ENCODE measurements at regions not wholly inside any gene's neighbourhood (a gene's known extent, or its start where the extent isn't known, plus 50 kb on each side); places are given as distances from the start of the nearest gene placed in this dataset.
"Not testable (repeated sequence)": the region's sequence is repeated elsewhere in the genome, so short reads cannot be mapped to it uniquely, and the experiment has no call there.

DNA sequence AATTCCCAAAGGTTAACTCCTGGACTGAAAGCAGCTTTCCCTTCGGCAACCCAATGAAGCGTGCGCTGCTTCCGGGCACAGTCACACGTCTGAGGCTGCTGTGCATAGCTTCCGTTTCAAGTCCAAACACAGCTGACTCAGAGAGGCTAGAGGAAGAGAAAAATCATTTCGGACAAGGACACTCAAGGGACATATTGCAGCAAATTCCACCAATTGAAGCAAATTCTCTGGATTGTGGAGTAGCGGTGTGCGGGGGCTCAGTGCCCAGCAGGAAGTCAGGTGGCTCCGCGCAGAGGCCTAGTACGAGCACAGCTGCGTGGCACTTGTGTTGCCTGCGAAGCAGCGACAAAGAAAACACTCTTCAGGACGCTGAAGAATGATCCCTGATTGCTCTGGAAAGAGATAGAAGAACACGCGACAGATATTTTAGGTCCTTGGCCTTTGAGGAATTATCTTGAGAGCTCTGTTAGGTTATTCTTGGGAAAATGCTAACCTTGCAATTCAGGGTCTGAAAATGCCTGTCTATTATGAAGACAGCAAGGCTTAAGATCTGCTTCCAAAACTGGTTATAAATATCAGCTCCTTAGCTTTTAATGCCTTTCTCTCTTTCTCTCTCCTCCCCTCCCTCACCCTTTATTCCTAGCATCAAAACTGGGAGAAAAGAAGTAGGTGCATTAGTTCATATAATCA is 352.6 kb upstream of the DLGAP1 start:
- no peaks in the 10 kb centered on the region for H3K36me3 Mint-ChIP-seq (ENCODE audit: low read depth)
- H3K9me3 Mint-ChIP-seq = peaks cover 25% of the 10 kb centered on the region
- no peaks in the 10 kb centered on the region for H3K4me1 Mint-ChIP-seq (ENCODE audit: low read depth)
- H3K4me3 Mint-ChIP-seq = no peak overlapping the region
- no peak overlapping the region for H3K27ac Mint-ChIP-seq
- H3K27me3 Mint-ChIP-seq (ENCODE audit: low read depth) = no peaks in the 10 kb centered on the region

DNA sequence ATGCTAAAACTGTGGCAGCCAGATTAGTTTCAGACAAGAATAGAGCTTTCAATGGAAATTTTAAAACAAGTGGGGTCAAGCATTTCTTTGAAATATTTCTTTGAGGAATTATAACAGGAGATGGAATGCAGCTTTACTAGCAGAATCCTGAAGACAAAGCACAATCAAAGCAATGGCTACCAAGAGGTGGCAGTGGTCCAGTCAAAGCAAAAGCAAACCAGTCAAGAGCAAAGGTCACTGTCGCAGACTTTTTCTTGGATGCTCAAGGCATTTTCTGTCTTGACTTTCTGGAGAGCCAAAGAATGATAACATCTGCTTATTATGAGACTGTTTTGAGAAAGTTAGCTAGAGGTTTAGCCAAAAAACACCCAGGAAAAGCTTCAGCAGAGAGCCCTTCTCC is 351.2 kb upstream of the DLGAP1 start:
- Mint-ChIP-seq H3K27ac (no peak overlapping the region), H3K27me3 (ENCODE audit: low read depth) (no peaks in the 10 kb centered on the region), H3K9me3 (peaks cover 22% of the 10 kb centered on the region)

DNA sequence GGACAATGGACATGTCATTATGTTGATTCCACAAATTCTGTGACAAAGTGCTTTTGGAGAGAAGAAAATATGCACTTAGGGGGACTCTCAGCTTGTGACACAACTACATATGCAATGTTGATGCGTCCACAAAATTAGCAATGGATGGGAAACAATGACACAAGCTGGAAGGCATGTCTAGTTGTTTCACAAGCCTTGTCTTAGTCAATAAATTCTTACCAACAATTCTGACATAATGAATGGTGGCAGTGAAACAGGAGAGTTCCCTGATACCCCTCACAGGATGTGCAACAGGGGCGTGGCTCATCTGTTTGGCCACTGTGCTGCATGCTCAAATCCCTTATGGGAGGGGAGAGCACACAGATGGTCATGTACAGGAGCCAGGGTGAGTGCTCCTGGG is 347.2 kb upstream of the DLGAP1 start:
- H3K4me3 Mint-ChIP-seq = no peak overlapping the region
- no peak overlapping the region for H3K27ac Mint-ChIP-seq
- H3K4me1 Mint-ChIP-seq (ENCODE audit: low read depth) = no peaks in the 10 kb centered on the region
- H3K36me3 Mint-ChIP-seq (ENCODE audit: low read depth) = no peaks in the 10 kb centered on the region
- no peaks in the 10 kb centered on the region for H3K27me3 Mint-ChIP-seq (ENCODE audit: low read depth)
- peaks cover 28% of the 10 kb centered on the region for H3K9me3 Mint-ChIP-seq

More for the DNA sequence above, 351.2 kb upstream of the DLGAP1 start:
- H3K4me1 Mint-ChIP-seq (ENCODE audit: low read depth) = no peaks in the 10 kb centered on the region
- H3K36me3 Mint-ChIP-seq (ENCODE audit: low read depth) = no peaks in the 10 kb centered on the region
- no peak overlapping the region for H3K4me3 Mint-ChIP-seq

DNA sequence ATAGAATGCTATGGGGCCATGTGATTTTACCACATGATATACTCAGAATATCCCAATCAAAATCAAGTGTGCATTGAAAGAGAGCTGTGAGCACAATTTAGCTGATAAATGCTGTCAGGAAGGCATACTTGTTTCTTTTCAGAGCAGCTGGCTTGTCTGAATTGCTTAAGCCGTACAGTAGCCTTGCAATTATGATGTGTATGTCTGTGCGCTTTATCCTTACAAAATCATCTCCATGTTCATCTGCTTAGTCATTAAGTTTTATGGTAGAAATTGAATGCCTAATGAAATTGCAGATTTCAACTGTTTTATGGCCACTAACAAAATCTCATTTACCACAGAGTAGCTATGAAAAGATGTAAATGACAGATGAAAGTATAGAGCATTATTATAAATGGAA is 346.0 kb upstream of the DLGAP1 start:
- Mint-ChIP-seq H3K4me1 (ENCODE audit: low read depth) (no peaks in the 10 kb centered on the region), H3K36me3 (ENCODE audit: low read depth) (no peaks in the 10 kb centered on the region)

DNA sequence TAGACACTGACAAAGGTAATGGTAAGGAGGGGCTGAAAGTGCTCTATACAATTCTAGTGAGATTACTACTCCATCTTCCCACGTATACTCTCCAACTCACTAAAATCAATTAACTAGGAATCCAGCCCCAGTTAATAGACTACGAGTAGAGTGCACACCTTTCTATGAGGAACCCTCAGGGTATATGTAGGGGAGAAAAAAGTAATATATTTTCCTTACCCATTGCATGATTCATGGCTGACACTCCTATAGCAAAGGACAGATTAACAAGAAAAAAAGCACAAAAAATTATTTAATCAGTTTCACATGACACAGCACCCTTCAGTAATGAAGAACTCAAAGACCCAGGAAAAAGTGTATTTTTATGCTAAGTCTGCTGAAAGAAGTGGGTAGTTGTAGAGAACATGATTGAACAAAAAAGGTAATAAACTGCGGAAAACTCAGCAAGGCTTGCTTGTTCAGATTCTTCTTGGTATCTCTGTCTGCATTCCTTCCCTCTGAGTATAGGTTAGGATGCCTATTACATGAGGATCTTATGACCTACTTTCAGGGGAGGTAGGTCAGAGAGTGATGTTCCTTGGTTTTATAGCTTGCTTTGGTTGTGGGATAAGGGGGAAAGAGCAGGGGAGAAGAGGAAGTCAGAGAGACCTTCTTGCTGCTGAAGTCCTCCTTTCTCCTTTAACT is 342.0 kb upstream of the DLGAP1 start:
- Mint-ChIP-seq H3K9me3 (peaks cover 20% of the 10 kb centered on the region), H3K27ac (no peak overlapping the region), H3K4me1 (ENCODE audit: low read depth) (no peaks in the 10 kb centered on the region), H3K27me3 (ENCODE audit: low read depth) (no peaks in the 10 kb centered on the region), H3K4me3 (no peak overlapping the region), H3K36me3 (ENCODE audit: low read depth) (no peaks in the 10 kb centered on the region)

More for the DNA sequence above, 346.0 kb upstream of the DLGAP1 start:
- Mint-ChIP-seq H3K4me3 (no peak overlapping the region), H3K27me3 (ENCODE audit: low read depth) (no peaks in the 10 kb centered on the region), H3K27ac (no peak overlapping the region), H3K9me3 (peaks cover 26% of the 10 kb centered on the region)

DNA sequence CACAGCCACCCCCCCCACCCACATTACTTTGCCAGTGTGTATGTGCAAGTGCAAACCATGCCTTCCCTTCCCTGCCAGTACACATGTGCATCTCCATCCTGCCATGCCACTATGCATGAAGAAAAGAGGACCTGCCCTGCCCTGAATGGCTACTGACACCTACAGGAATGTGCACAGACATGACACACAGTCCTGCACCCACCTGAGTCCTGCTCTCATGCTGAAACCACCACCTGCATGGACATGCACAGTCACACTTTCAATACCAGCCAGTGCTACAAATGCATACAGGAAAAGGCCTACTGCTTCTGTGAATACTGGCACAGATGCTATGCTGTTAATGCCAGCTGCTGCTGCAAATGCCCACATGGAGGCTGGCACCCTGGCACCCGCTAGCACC is 334.4 kb upstream of the DLGAP1 start:
- H3K4me1 Mint-ChIP-seq (ENCODE audit: low read depth) = no peaks in the 10 kb centered on the region
- no peak overlapping the region for H3K27ac Mint-ChIP-seq
- H3K4me3 Mint-ChIP-seq = no peak overlapping the region
- no peaks in the 10 kb centered on the region for H3K27me3 Mint-ChIP-seq (ENCODE audit: low read depth)
- peaks cover 25% of the 10 kb centered on the region for H3K9me3 Mint-ChIP-seq
- no peaks in the 10 kb centered on the region for H3K36me3 Mint-ChIP-seq (ENCODE audit: low read depth)

DNA sequence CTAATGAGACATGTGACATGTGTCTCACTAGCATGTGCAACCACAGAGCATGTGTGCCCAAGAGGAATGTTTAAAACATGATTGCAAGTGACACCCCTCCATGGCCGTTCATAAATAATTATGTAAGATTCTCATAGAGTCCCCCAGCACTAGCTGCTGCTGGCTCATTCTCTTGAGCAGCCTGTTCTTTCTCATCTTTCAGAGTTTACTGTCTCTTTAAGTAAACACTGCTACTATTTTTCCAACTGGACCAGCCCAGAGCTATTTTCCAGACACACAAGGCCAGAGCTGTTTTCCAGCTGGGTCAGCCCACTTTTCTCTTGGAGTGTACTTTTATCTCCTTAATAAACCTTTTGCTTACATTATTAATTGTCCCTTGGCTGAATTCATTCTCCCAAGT is 326.8 kb upstream of the DLGAP1 start:
- no peak overlapping the region for H3K27ac Mint-ChIP-seq
- peaks cover 13% of the 10 kb centered on the region for H3K9me3 Mint-ChIP-seq
- no peaks in the 10 kb centered on the region for H3K4me1 Mint-ChIP-seq (ENCODE audit: low read depth)
- H3K27me3 Mint-ChIP-seq (ENCODE audit: low read depth) = no peaks in the 10 kb centered on the region
- no peak overlapping the region for H3K4me3 Mint-ChIP-seq
- H3K36me3 Mint-ChIP-seq (ENCODE audit: low read depth) = no peaks in the 10 kb centered on the region

DNA sequence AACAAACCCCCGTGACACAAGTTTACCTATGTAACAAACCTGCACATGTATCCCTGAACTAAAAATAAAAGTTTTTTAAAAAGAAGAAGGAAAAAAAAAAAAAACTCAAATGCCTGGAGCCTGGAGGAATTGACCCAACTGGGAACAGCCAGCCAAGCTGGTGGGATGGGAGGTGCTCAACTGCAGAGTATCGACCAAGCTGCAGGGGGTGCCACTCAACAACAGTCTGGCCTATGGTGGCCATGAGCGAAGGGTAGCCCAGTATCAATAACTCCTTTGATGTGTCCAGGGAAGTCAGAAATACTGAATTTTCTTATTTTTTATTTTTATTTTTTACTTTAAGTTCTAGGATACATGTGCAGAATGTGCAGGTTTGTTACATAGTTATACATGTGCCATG is 310.3 kb upstream of the DLGAP1 start:
- Mint-ChIP-seq H3K4me3 (no peak overlapping the region), H3K27me3 (ENCODE audit: low read depth) (no peaks in the 10 kb centered on the region), H3K4me1 (ENCODE audit: low read depth) (no peaks in the 10 kb centered on the region), H3K9me3 (peaks cover 20% of the 10 kb centered on the region), H3K36me3 (ENCODE audit: low read depth) (no peaks in the 10 kb centered on the region), H3K27ac (no peak overlapping the region)

DNA sequence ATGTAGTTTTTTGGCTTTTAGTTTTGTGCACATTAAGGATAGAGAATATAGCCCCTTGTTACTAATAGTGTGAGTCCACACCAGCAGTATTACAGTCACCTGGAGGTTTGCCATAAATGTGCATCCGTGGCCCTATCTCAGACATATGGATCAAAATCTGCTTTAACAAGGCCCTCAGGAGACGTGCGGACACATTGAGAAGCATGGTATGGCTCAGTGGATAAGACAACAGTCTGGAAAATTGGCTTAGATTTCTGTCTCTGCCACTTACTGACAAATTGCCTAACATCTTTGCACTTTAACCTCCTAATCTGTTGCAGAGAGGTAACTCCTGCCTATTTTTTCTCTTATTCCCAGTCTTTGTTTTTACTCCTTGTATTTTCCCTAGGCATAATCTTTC is 307.2 kb upstream of the DLGAP1 start:
- Mint-ChIP-seq H3K9me3 (peaks cover 4% of the 10 kb centered on the region), H3K36me3 (ENCODE audit: low read depth) (no peaks in the 10 kb centered on the region), H3K4me1 (ENCODE audit: low read depth) (no peaks in the 10 kb centered on the region), H3K4me3 (no peak overlapping the region), H3K27ac (no peak overlapping the region), H3K27me3 (ENCODE audit: low read depth) (no peaks in the 10 kb centered on the region)

DNA sequence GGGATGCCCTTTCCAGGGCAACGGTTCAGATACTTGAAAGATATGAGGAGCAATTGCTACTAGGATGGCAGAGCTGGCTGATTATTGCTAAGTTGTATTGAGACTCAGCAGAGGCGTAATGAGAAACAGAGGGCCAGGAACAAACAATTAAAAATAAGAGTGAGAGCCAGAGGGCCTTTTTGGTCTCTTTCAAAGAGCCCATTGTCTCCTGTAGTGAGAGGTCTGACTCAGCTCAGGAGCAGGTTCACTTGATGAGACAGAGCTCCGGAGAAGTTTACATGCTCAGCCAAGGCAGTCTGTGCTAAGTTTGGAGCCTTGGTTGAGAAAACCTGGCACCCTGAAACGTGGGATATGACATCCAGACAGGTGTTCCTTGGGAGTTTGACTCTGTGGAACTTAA is 303.9 kb upstream of the DLGAP1 start:
- H3K27me3 Mint-ChIP-seq (ENCODE audit: low read depth) = no peaks in the 10 kb centered on the region
- H3K4me3 Mint-ChIP-seq = no peak overlapping the region
- no peak overlapping the region for H3K27ac Mint-ChIP-seq
- no peaks in the 10 kb centered on the region for H3K36me3 Mint-ChIP-seq (ENCODE audit: low read depth)
- H3K4me1 Mint-ChIP-seq (ENCODE audit: low read depth) = no peaks in the 10 kb centered on the region
- peaks cover 7% of the 10 kb centered on the region for H3K9me3 Mint-ChIP-seq

DNA sequence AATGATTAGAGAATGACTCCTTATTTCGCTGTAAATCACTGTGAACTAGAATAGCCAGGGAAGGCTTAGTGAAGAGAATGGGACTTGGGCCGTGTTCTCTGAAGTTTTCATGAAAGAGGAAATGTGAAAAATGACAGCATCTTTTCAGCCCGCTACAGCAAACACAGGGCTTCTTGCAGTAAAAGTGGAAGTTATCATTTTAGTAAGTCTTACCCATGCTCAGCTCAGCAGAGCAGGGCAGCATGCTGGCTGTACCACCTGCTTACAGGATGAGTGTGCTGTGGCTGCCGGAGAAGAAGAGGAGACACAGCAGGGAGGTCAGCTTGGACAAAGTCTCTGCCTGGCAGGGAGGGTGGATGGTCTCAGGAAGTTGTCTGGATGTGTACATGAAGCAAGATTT is 300.7 kb upstream of the DLGAP1 start:
- Mint-ChIP-seq H3K9me3 (peaks cover 18% of the 10 kb centered on the region), H3K36me3 (ENCODE audit: low read depth) (no peaks in the 10 kb centered on the region), H3K4me1 (ENCODE audit: low read depth) (no peaks in the 10 kb centered on the region), H3K27ac (no peak overlapping the region), H3K4me3 (no peak overlapping the region), H3K27me3 (ENCODE audit: low read depth) (no peaks in the 10 kb centered on the region)

DNA sequence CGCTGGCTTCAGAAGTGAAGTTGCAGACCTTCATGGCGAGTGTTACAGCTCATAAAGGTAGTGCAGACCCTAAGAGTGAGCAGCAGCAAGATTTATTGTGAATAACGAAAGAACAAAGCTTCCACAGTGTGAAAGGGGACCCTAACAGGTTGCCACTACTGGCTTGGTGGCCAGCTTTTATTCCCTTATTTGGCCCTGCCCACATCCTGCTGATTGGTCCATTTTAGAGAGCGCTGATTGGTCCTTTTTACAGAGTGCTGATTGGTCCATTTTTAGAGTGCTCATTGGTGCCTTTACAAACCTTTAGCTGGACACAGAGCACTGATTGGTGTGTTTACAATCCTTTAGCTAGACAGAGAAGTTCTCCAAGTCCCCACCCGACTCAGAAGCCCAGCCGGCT is 298.0 kb upstream of the DLGAP1 start:
- H3K27ac Mint-ChIP-seq; H3K36me3 Mint-ChIP-seq (ENCODE audit: low read depth); H3K4me1 Mint-ChIP-seq (ENCODE audit: low read depth); H3K4me3 Mint-ChIP-seq; H3K27me3 Mint-ChIP-seq (ENCODE audit: low read depth): not testable (repeated sequence)
- peaks cover 24% of the 10 kb centered on the region for H3K9me3 Mint-ChIP-seq

DNA sequence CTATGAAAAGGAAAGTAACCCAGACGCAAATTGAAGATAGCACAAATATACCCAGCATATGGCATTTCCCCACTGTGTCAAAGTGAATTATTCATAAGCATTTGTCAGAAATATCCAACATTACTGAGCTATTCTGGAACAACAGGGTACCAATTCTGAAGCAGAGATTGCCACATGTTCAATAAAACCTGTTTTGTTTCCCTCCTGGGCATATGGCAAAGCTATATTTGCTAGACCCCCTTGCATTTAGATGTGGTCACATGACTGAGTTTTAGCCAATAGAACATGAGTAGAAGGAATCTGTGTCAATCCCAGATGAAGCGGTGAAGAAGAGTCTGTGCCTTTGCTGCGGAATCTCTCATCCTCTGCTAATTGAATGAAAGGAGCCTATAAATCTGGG is 296.4 kb upstream of the DLGAP1 start:
- Mint-ChIP-seq H3K4me1 (ENCODE audit: low read depth) (no peaks in the 10 kb centered on the region), H3K4me3 (no peak overlapping the region), H3K9me3 (peaks cover 30% of the 10 kb centered on the region), H3K36me3 (ENCODE audit: low read depth) (no peaks in the 10 kb centered on the region), H3K27ac (no peak overlapping the region), H3K27me3 (ENCODE audit: low read depth) (no peaks in the 10 kb centered on the region)

DNA sequence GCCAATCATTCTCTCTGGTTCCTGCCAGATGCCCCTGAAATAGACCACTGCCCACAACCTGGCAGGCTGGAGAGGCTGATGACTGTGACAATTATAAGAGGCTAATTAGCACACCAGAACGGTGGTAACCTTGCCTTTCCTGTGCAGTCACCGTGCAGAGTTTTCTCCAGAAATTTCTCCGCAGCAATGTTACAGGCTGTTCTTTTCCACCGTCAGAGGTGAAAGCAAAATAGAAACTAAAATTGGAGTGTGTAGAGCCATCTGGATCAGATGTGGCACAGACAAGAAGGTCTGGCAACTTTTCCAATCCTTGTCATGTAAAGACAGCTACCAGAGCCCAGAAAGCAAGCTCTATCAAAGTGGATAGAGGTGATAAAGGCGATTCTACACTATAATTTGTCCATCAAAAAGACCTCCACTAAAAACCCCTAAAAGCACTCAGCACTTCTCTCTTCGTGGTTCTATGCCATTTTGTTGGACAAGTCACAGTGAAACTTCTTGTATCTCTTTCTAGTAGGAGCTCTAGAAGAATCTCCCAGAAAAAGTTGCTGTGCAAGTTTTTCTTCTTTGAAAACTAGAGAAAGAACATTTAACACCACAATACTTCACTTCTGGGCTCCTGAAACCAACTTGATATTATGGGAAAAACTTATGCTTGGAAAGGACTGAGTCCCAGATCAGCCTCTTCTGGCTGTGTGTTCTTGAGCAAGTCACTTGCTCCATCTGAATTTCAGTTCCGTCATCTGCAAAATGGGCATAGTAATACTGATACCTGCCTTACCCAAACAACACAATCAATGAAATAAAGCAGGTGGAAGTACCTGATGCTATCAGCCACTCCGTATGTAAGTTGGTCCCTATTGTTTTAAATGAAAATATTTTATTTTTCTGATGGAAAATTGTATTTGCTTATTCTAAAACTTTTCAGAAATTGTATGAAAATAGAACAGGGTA is 295.6 kb upstream of the DLGAP1 start:
- Mint-ChIP-seq H3K27me3 (ENCODE audit: low read depth) (no peaks in the 10 kb centered on the region), H3K4me1 (ENCODE audit: low read depth) (no peaks in the 10 kb centered on the region), H3K36me3 (ENCODE audit: low read depth) (no peaks in the 10 kb centered on the region), H3K9me3 (peaks cover 33% of the 10 kb centered on the region), H3K27ac (no peak overlapping the region), H3K4me3 (no peak overlapping the region)

DNA sequence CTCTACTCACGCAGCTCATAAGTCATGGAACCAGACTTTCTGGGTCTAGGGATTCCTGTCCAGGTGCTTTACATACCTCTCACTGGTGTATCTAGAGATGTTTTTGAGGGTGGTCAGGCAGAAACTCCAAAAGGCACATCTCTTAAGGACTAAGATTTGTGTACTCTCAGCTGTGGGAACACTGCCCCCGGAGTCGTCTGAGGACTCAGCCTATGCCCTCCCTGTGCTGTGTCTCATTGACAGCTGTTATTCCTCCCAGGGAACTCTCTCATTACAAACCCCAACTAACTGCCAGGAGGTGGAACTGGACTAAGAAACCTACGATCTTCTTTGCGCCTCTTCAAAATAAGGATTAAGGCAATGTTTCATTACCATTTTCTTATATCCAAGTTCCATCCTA is 293.9 kb upstream of the DLGAP1 start:
- Mint-ChIP-seq H3K27ac (no peak overlapping the region), H3K9me3 (peaks cover 26% of the 10 kb centered on the region), H3K27me3 (ENCODE audit: low read depth) (no peaks in the 10 kb centered on the region), H3K4me1 (ENCODE audit: low read depth) (no peaks in the 10 kb centered on the region), H3K36me3 (ENCODE audit: low read depth) (no peaks in the 10 kb centered on the region), H3K4me3 (no peak overlapping the region)
